GM12891 (cell line): ENCODE measurements at regions not wholly inside any gene's neighbourhood (a gene's known extent, or its start where the extent isn't known, plus 50 kb on each side); places are given as distances from the start of the nearest gene placed in this dataset.

Experiments used
- POLR2A ChIP-seq: IDR thresholded peaks from 2 replicates; pipeline ENCODE4 v1.6.1; 2011; ENCODE audit warnings: low read depth, low read length, control low read depth
- POLR2AphosphoS5 ChIP-seq: IDR thresholded peaks from 2 replicates; pipeline ENCODE4 v1.6.1; 2011; ENCODE audit warnings: low read depth, low read length, control low read depth
- TAF1 ChIP-seq: IDR thresholded peaks from 2 replicates; pipeline ENCODE4 v1.6.1; 2011; ENCODE audit warnings: low read depth, low read length, control low read depth

DNA sequence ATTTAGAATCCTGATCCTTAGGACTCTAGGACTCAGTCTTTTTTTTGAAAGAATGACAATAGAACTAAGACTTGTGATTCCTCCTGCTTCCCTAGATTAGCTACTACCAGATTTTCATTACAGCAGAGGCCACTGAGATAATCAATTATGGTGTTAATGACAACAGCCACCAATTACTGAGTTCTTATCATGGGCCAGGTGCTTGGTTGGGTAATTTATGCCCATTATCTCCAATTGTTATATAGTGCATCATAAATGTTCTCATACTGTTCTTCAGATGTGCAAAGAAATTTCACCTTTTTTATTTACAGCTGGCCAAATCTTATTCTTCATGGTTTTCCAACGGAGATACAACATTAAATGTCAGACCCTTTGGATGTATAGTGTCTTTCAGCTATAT lies 162.9 kb upstream of the CMC1 start:
- no peak for TF ChIP-seq POLR2A
- TF ChIP-seq POLR2AphosphoS5, result no peak
- TF ChIP-seq TAF1, result no peak
